Osteocyte (in vitro differentiated cells): ENCODE measurements at regions not wholly inside any gene's neighbourhood (a gene's known extent, or its start where the extent isn't known, plus 50 kb on each side); places are given as distances from the start of the nearest gene placed in this dataset.
"Not testable (repeated sequence)": the region's sequence is repeated elsewhere in the genome, so short reads cannot be mapped to it uniquely, and the experiment has no call there.

Source experiments
- DNase-seq: peaks from one replicate; pipeline ENCODE4 v3.0.0; 2021; ENCODE audit warnings: mixed read lengths; ENCODE audit not compliant: unreplicated experiment; ENCODE audit errors: extremely low spot score
- H3K27ac Mint-ChIP-seq: one replicate; pipeline ENCODE4 v1.8.0; 2021; ENCODE audit warnings: mild to moderate bottlenecking, mixed read lengths; ENCODE audit not compliant: unreplicated experiment
- H3K27me3 Mint-ChIP-seq: one replicate; pipeline ENCODE4 v1.8.0; 2021; ENCODE audit warnings: mixed read lengths; ENCODE audit not compliant: unreplicated experiment
- H3K36me3 Mint-ChIP-seq: one replicate; pipeline ENCODE4 v1.8.0; 2021; ENCODE audit warnings: mixed read lengths; ENCODE audit not compliant: unreplicated experiment
- H3K4me1 Mint-ChIP-seq: one replicate; pipeline ENCODE4 v1.8.0; 2021; ENCODE audit warnings: mixed read lengths; ENCODE audit not compliant: unreplicated experiment
- H3K4me3 Mint-ChIP-seq: one replicate; pipeline ENCODE4 v1.8.0; 2021; ENCODE audit warnings: mild to moderate bottlenecking, moderate library complexity, mixed read lengths; ENCODE audit not compliant: unreplicated experiment
- H3K9me3 Mint-ChIP-seq: one replicate; pipeline ENCODE4 v1.8.0; 2021; ENCODE audit warnings: mixed read lengths; ENCODE audit not compliant: unreplicated experiment
- CTCF ChIP-seq: fragments of 200-600 bp; sonication (generic); IDR thresholded peaks from 2 replicates; pipeline ENCODE4 v1.5.0; 2021; ENCODE audit warnings: antibody characterized with exemption, mild to moderate bottlenecking, moderate library complexity

GRCh38 chr18:56431551-56431950 is 206.8 kb downstream of the TXNL1 start:
- no peak for DNase-seq
- H3K27ac Mint-ChIP-seq = no peak overlapping the region
- no peaks in the 10 kb centered on the region for H3K4me1 Mint-ChIP-seq
- peaks cover 21% of the 10 kb centered on the region for H3K9me3 Mint-ChIP-seq
- H3K4me3 Mint-ChIP-seq = no peak overlapping the region
- peaks cover 6% of the 10 kb centered on the region for H3K36me3 Mint-ChIP-seq
- TF ChIP-seq CTCF = no peak
- H3K27me3 Mint-ChIP-seq = no peaks in the 10 kb centered on the region

GRCh38 chr18:56423626-56424025 is 214.8 kb downstream of the TXNL1 start:
- H3K36me3 Mint-ChIP-seq = peaks cover 6% of the 10 kb centered on the region

GRCh38 chr18:56421647-56422046 is 216.7 kb downstream of the TXNL1 start:
- no peaks in the 10 kb centered on the region for H3K4me1 Mint-ChIP-seq
- H3K9me3 Mint-ChIP-seq = no peaks in the 10 kb centered on the region
- H3K27me3 Mint-ChIP-seq = peaks cover 5% of the 10 kb centered on the region
- DNase-seq = no peak
- no peak overlapping the region for H3K27ac Mint-ChIP-seq
- H3K36me3 Mint-ChIP-seq = no peaks in the 10 kb centered on the region
- no peak overlapping the region for H3K4me3 Mint-ChIP-seq
- TF ChIP-seq CTCF = no peak

More at GRCh38 chr18:56423626-56424025, 214.8 kb downstream of the TXNL1 start:
- H3K27ac Mint-ChIP-seq = no peak overlapping the region
- no peak for DNase-seq
- H3K9me3 Mint-ChIP-seq = peaks cover 16% of the 10 kb centered on the region
- no peak overlapping the region for H3K4me3 Mint-ChIP-seq
- H3K4me1 Mint-ChIP-seq = no peaks in the 10 kb centered on the region
- peaks cover 5% of the 10 kb centered on the region for H3K27me3 Mint-ChIP-seq
- TF ChIP-seq CTCF = no peak

- DNase-seq, H3K4me3 Mint-ChIP-seq, H3K36me3 Mint-ChIP-seq, H3K9me3 Mint-ChIP-seq, H3K27me3 Mint-ChIP-seq, H3K4me1 Mint-ChIP-seq, H3K27ac Mint-ChIP-seq: not testable (repeated sequence)
These were observed 217.5 kb downstream of the TXNL1 start for GRCh38 chr18:56420868-56421267.

- H3K4me3 Mint-ChIP-seq = no peak overlapping the region
- TF ChIP-seq CTCF = no peak
- H3K27me3 Mint-ChIP-seq = no peaks in the 10 kb centered on the region
- DNase-seq = no peak
- no peaks in the 10 kb centered on the region for H3K36me3 Mint-ChIP-seq
- H3K9me3 Mint-ChIP-seq = peaks cover 8% of the 10 kb centered on the region
- no peak overlapping the region for H3K27ac Mint-ChIP-seq
- peaks cover 5% of the 10 kb centered on the region for H3K4me1 Mint-ChIP-seq
These were observed 224.0 kb downstream of the TXNL1 start for GRCh38 chr18:56414357-56414756.

GRCh38 chr18:56413862-56414261 is 224.5 kb downstream of the TXNL1 start:
- H3K36me3 Mint-ChIP-seq = no peaks in the 10 kb centered on the region

More at GRCh38 chr18:56413862-56414261, 224.5 kb downstream of the TXNL1 start:
- Mint-ChIP-seq H3K4me1 (peaks cover 5% of the 10 kb centered on the region), H3K4me3 (no peak overlapping the region), H3K27me3 (no peaks in the 10 kb centered on the region), H3K9me3 (peaks cover 8% of the 10 kb centered on the region), H3K27ac (no peak overlapping the region)
- no peak for DNase-seq
- no peak for TF ChIP-seq CTCF
